Naive thymus-derived CD4-positive, alpha-beta T cell (primary cell): ENCODE measurements at regions not wholly inside any gene's neighbourhood (a gene's known extent, or its start where the extent isn't known, plus 50 kb on each side); places are given as distances from the start of the nearest gene placed in this dataset.

ENCODE experiments used
- ATAC-seq: fragments of 150-1000 bp; cut with Tn5 transposase; 2 replicates; pipeline ENCODE4 v1.10.0; 2021; ENCODE audit warnings: mild to moderate bottlenecking, moderate library complexity
- CTCF ChIA-PET: fragments of 350-600 bp; sonication (Branson Sonifier 250); formaldehyde crosslinking; loops from one replicate; lab custom pipeline; 2021; ENCODE audit warnings: antibody characterized with exemption; lab: Charles Lee
- POLR2A ChIA-PET: fragments of 350-600 bp; sonication (Branson Sonifier 250); formaldehyde crosslinking; loops from one replicate; lab custom pipeline; 2021; ENCODE audit warnings: antibody characterized with exemption, inconsistent platforms; lab: Charles Lee
- DNase-seq, 9 donors: peaks; one replicate each; pipeline versions ENCODE4 v3.0.0 to v3.0.0-alpha.2; 2020 to 2022; ENCODE audit warnings: mixed read lengths in 1 of 9
- H3K27ac ChIP-seq: one replicate; pipeline ENCODE4 v1.7.0; 2013; ENCODE audit warnings: mild to moderate bottlenecking, low read depth, low read length, moderate library complexity
- H3K27me3 ChIP-seq, 2 donors: one replicate each; pipeline ENCODE4 v1.7.0; 2013; ENCODE audit warnings: low read length in 2 of 2, mild to moderate bottlenecking in 2 of 2, moderate library complexity in 2 of 2; ENCODE audit not compliant: control insufficient read depth in 2 of 2, insufficient read depth in 2 of 2
- H3K36me3 ChIP-seq, 3 experiments: 1 replicate in 2 of 3; 2 replicates in 1 of 3; pipeline ENCODE4 v1.7.0; 2013; ENCODE audit warnings: low read length in 3 of 3, mild to moderate bottlenecking in 3 of 3, moderate library complexity in 1 of 3; ENCODE audit not compliant: insufficient read depth in 3 of 3, control insufficient read depth in 2 of 3
- H3K4me1 ChIP-seq, 2 donors: one replicate each; pipeline ENCODE4 v1.7.0; 2013; ENCODE audit warnings: low read length in 2 of 2, mild to moderate bottlenecking in 2 of 2, moderate library complexity in 1 of 2; ENCODE audit not compliant: control insufficient read depth in 2 of 2, insufficient read depth in 2 of 2
- H3K4me3 ChIP-seq: 2 replicates; pipeline ENCODE4 v1.7.0; 2013; ENCODE audit warnings: mild to moderate bottlenecking, low read length
- H3K9me3 ChIP-seq, 3 experiments: 1 replicate in 2 of 3; 2 replicates in 1 of 3; pipeline ENCODE4 v1.7.0; 2013; ENCODE audit warnings: low read length in 3 of 3; ENCODE audit not compliant: control insufficient read depth in 2 of 3
- H3K27ac Mint-ChIP-seq, 9 donors: one replicate each; pipeline ENCODE4 v1.8.0; 2020 to 2022; ENCODE audit warnings: mixed read lengths in 9 of 9, mild to moderate bottlenecking in 8 of 9, moderate library complexity in 5 of 9, inconsistent platforms in 2 of 9
- H3K27me3 Mint-ChIP-seq, 5 donors: one replicate each; pipeline ENCODE4 v1.8.0; 2021 to 2022; ENCODE audit warnings: mixed read lengths in 5 of 5, mild to moderate bottlenecking in 1 of 5
- H3K36me3 Mint-ChIP-seq, 5 donors: one replicate each; pipeline ENCODE4 v1.8.0; 2020 to 2022; ENCODE audit warnings: mixed read lengths in 5 of 5, mild to moderate bottlenecking in 3 of 5, inconsistent platforms in 1 of 5
- H3K4me1 Mint-ChIP-seq, 7 donors: one replicate each; pipeline ENCODE4 v1.8.0; 2020 to 2022; ENCODE audit warnings: mixed read lengths in 7 of 7, mild to moderate bottlenecking in 3 of 7, inconsistent platforms in 1 of 7
- H3K4me3 Mint-ChIP-seq, 10 donors: one replicate each; pipeline ENCODE4 v1.8.0; 2020 to 2022; ENCODE audit warnings: mild to moderate bottlenecking in 10 of 10, mixed read lengths in 10 of 10, moderate library complexity in 6 of 10, inconsistent platforms in 2 of 10
- H3K9me3 Mint-ChIP-seq, 11 donors: one replicate each; pipeline ENCODE4 v1.8.0; 2020 to 2022; ENCODE audit warnings: mixed read lengths in 11 of 11, mild to moderate bottlenecking in 4 of 11, inconsistent platforms in 1 of 11, moderate library complexity in 1 of 11
- intact Hi-C, 2 donors: fragments of 100-400 bp; cut with micrococcal nuclease; formaldehyde crosslinking; loops; one replicate each; pipeline ENCODE4 v1.15.1; 2023

GRCh38 chr18:68150961-68151360 is 563.9 kb downstream of the TMX3 start:
- no peaks in the 10 kb centered on the region for H3K4me1 ChIP-seq
- Mint-ChIP-seq H3K36me3 (no peaks in the 10 kb centered on the region), H3K27ac (no peak overlapping the region), H3K9me3 (peaks cover 0 to 4% (median 0%) of the 10 kb centered on the region in 11 donors), H3K27me3 (no peaks in the 10 kb centered on the region), H3K4me3 (no peak overlapping the region), H3K4me1 (no peaks in the 10 kb centered on the region)
- H3K36me3 ChIP-seq = no peaks in the 10 kb centered on the region
- no peak for ATAC-seq
- no peak overlapping the region for H3K27ac ChIP-seq
- ChIA-PET CTCF (no interaction called here), POLR2A (no interaction called here)
- no peaks in the 10 kb centered on the region for H3K9me3 ChIP-seq
- no peaks in the 10 kb centered on the region for H3K27me3 ChIP-seq
- intact Hi-C loops = no loop called here
- no peak for DNase-seq
- H3K4me3 ChIP-seq = no peak overlapping the region

- Histone ChIP-seq H3K4me3 (no peak overlapping the region), H3K9me3 (no peaks in the 10 kb centered on the region), H3K36me3 (no peaks in the 10 kb centered on the region), H3K4me1 (no peaks in the 10 kb centered on the region), H3K27ac (no peak overlapping the region), H3K27me3 (no peaks in the 10 kb centered on the region)
- POLR2A ChIA-PET = no interaction called here
- H3K4me3 Mint-ChIP-seq = no peak overlapping the region
- intact Hi-C loops = no loop called here
- DNase-seq (no peak), ATAC-seq (no peak)
- no peaks in the 10 kb centered on the region for H3K36me3 Mint-ChIP-seq
- no peaks in the 10 kb centered on the region for H3K4me1 Mint-ChIP-seq
- H3K27me3 Mint-ChIP-seq = no peaks in the 10 kb centered on the region
- no peak overlapping the region for H3K27ac Mint-ChIP-seq
- CTCF ChIA-PET = no interaction called here
- peaks cover 0 to 4% (median 0%) of the 10 kb centered on the region in 11 donors for H3K9me3 Mint-ChIP-seq
These were observed 566.0 kb downstream of the TMX3 start for GRCh38 chr18:68148863-68149262.

DNA sequence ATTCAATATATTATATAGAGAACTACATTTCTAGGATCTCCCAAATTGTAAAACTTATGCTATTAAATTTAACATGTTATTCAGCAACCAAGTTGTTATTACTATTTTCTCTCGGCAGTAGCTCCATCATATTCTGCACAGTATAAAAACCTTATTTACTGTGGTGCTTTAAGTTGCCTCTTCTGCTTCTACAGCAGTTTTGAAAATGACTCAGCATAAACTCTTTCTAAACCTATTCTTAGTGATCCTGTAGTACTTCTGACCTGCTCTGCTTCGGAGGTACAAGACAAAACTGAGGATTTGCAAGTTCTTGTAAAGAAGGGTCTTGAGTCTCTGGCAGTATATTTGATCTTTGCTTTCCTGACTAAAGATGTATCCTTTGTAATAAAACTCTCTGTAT is 567.2 kb downstream of the TMX3 start:
- no peaks in the 10 kb centered on the region for H3K4me1 Mint-ChIP-seq
- no peak for DNase-seq
- H3K27ac ChIP-seq = no peak overlapping the region
- H3K9me3 Mint-ChIP-seq = peaks cover 0 to 4% (median 0%) of the 10 kb centered on the region in 11 donors
- H3K36me3 Mint-ChIP-seq = no peaks in the 10 kb centered on the region
- no peak overlapping the region for H3K27ac Mint-ChIP-seq
- CTCF ChIA-PET = no interaction called here
- H3K9me3 ChIP-seq = no peaks in the 10 kb centered on the region
- no peaks in the 10 kb centered on the region for H3K27me3 ChIP-seq
- H3K4me3 Mint-ChIP-seq = no peak overlapping the region
- H3K4me3 ChIP-seq = no peak overlapping the region
- H3K36me3 ChIP-seq = no peaks in the 10 kb centered on the region
- POLR2A ChIA-PET = no interaction called here
- ATAC-seq = no peak
- no peaks in the 10 kb centered on the region for H3K27me3 Mint-ChIP-seq
- intact Hi-C loops = no loop called here
- H3K4me1 ChIP-seq = no peaks in the 10 kb centered on the region

DNA sequence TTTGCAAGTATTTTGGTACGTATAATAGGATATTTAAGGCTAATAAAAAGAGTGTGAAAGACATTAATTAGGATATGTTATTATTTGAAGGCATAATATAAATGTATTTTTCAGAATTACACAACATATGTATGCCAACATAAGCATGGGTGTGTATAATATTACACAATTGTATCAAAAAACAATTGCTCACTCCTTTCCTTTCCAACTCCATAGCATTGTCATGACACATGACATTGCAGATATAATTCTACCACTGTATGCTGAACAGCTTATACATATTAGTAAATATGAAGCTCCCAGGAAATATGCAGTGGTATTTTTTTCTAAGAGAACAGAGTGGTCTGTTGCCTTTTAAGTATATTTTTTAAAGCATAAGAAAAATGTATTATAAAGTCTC is 593.1 kb downstream of the TMX3 start:
- Mint-ChIP-seq H3K27me3 (no peaks in the 10 kb centered on the region), H3K36me3 (no peaks in the 10 kb centered on the region), H3K9me3 (peaks cover 0 to 6% (median 0%) of the 10 kb centered on the region in 11 donors), H3K4me3 (no peak overlapping the region), H3K27ac (no peak overlapping the region), H3K4me1 (no peaks in the 10 kb centered on the region)
- intact Hi-C loops = no loop called here
- Histone ChIP-seq H3K36me3 (no peaks in the 10 kb centered on the region), H3K4me3 (no peak overlapping the region), H3K4me1 (no peaks in the 10 kb centered on the region), H3K27me3 (no peaks in the 10 kb centered on the region), H3K9me3 (no peaks in the 10 kb centered on the region), H3K27ac (no peak overlapping the region)
- CTCF ChIA-PET = no interaction called here
- POLR2A ChIA-PET = no interaction called here
- DNase-seq = no peak
- ATAC-seq = no peak

GRCh38 chr18:68121308-68121707 is 593.6 kb downstream of the TMX3 start:
- no peak overlapping the region for H3K4me3 ChIP-seq
- POLR2A ChIA-PET = no interaction called here
- no peaks in the 10 kb centered on the region for H3K36me3 ChIP-seq
- H3K4me1 Mint-ChIP-seq = no peaks in the 10 kb centered on the region
- H3K9me3 ChIP-seq = no peaks in the 10 kb centered on the region
- peaks cover 0 to 6% (median 0%) of the 10 kb centered on the region in 11 donors for H3K9me3 Mint-ChIP-seq
- no peaks in the 10 kb centered on the region for H3K36me3 Mint-ChIP-seq
- intact Hi-C loops = no loop called here
- no peak overlapping the region for H3K27ac ChIP-seq
- no peaks in the 10 kb centered on the region for H3K27me3 ChIP-seq
- ATAC-seq (no peak), DNase-seq (no peak)
- CTCF ChIA-PET = no interaction called here
- no peak overlapping the region for H3K27ac Mint-ChIP-seq
- H3K4me1 ChIP-seq = no peaks in the 10 kb centered on the region
- H3K27me3 Mint-ChIP-seq = no peaks in the 10 kb centered on the region
- no peak overlapping the region for H3K4me3 Mint-ChIP-seq

- DNase-seq (no peak), ATAC-seq (no peak)
- no peaks in the 10 kb centered on the region for H3K27me3 Mint-ChIP-seq
- H3K27ac Mint-ChIP-seq = no peak overlapping the region
- no peak overlapping the region for H3K27ac ChIP-seq
- ChIA-PET CTCF (no interaction called here), POLR2A (no interaction called here)
- H3K4me3 Mint-ChIP-seq = no peak overlapping the region
- no peaks in the 10 kb centered on the region for H3K9me3 ChIP-seq
- H3K4me3 ChIP-seq = no peak overlapping the region
- no peaks in the 10 kb centered on the region for H3K4me1 Mint-ChIP-seq
- peaks cover 0 to 3% (median 0%) of the 10 kb centered on the region in 11 donors for H3K9me3 Mint-ChIP-seq
- H3K27me3 ChIP-seq = no peaks in the 10 kb centered on the region
- H3K4me1 ChIP-seq = no peaks in the 10 kb centered on the region
- H3K36me3 ChIP-seq = no peaks in the 10 kb centered on the region
- H3K36me3 Mint-ChIP-seq = no peaks in the 10 kb centered on the region
- intact Hi-C loops = no loop called here
These were observed 598.5 kb upstream of the DSEL start for GRCh38 chr18:68114989-68115388.

GRCh38 chr18:68104036-68104435 is 587.5 kb upstream of the DSEL start:
- no peaks in the 10 kb centered on the region for H3K36me3 Mint-ChIP-seq
- peaks cover 0 to 2% (median 0%) of the 10 kb centered on the region in 11 donors for H3K9me3 Mint-ChIP-seq

More at GRCh38 chr18:68104036-68104435, 587.5 kb upstream of the DSEL start:
- H3K9me3 ChIP-seq = no peaks in the 10 kb centered on the region
- H3K27me3 Mint-ChIP-seq = no peaks in the 10 kb centered on the region
- intact Hi-C loops = no loop called here
- no peak overlapping the region for H3K4me3 Mint-ChIP-seq
- no peak for ATAC-seq
- ChIA-PET CTCF (no interaction called here), POLR2A (no interaction called here)
- H3K36me3 ChIP-seq = no peaks in the 10 kb centered on the region
- H3K27ac ChIP-seq = no peak overlapping the region
- H3K4me1 ChIP-seq = no peaks in the 10 kb centered on the region
- H3K4me3 ChIP-seq = no peak overlapping the region
- H3K27ac Mint-ChIP-seq = no peak overlapping the region
- no peak for DNase-seq
- no peaks in the 10 kb centered on the region for H3K27me3 ChIP-seq
- no peaks in the 10 kb centered on the region for H3K4me1 Mint-ChIP-seq
